Hematopoietic multipotent progenitor cell treated with erythropoietin and hydrocortisone succinate and interleukin-3 and kit ligand, for 6 days (in vitro differentiated cells): ENCODE measurements at regions not wholly inside any gene's neighbourhood (a gene's known extent, or its start where the extent isn't known, plus 50 kb on each side); places are given as distances from the start of the nearest gene placed in this dataset.
"Not testable (repeated sequence)": the region's sequence is repeated elsewhere in the genome, so short reads cannot be mapped to it uniquely, and the experiment has no call there.

Source experiments
- DNase-seq: peaks from one replicate; pipeline ENCODE4 v3.0.0-alpha.2; 2015

DNA sequence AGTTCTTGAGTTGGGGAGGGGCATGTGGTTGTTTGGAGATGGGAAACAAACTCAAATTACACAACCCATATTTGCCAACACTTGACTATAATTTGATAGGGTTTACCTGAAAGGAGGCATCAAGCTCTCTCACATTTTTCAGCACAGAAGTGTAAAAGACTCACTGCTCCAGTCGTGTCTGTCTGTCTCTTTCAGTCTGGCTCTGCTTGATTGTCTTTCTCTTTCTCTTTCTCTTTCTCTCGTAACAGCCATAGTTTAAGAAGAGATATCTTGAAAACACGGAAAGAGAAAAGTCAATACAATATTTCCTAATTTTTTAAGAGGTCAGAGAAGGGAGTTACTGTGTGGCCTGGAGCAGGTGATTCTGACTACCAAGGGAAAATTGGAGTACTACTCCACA, 413.6 kb upstream of the CXorf51A start:
- DNase-seq: no peak

DNA sequence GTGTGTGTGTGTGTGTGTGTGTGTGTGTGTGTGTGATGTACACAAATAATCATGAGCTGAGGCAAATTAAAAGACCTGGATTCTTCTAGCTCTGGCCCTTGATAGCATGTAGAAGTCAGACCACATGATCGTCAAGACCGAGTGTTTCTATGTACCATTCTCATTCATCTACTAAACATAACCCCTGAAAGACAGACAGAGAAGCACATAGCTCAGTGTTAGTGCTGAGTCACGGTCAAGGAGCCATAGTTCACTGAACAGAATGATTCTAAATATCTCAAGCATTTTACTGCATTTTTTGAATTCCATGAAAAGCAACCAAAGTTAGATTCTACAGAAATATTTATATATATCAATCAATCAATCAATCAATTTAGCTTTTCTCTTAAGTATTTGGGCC, 412.3 kb upstream of the CXorf51A start:
- DNase-seq: no peak

DNA sequence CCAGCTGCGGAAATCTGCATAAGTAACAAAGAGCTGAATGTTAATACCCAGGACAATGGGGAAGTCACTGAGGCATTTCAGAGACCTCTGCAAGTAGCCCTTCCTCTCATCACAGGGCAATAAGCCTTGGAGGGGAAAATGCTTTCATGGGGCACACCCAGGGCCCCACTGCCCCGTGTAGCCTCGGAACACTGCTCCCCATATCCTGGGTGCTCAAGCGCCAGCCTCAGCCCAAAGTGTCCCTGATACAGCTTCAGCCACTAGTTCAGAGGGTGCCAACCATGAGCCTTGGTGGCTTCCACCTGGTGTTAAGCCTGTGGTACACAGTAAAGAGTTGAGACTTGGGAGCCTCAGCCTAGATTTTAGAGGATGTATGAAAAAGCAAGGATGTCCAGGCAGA, 402.8 kb upstream of the CXorf51A start:
- DNase-seq: no peak

DNA sequence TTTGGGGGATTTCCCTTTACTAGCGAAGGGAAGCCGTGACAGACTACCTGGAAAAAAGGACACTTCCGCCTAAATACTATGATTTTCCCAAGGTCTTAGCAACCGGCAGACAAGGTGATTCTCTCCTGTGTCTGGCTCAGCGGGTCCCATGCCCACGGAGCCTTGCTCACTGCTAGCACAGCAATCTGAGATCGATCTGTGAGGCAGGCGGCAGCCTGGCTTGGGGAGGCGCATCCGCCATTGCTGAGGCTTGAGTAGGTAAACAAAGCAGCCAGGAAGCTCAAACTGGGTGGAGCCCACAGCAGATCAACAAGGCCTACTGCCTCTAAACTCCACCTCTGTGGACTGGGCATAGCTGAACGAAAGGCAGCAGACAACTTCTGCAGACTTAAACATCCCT, 385.9 kb upstream of the CXorf51A start:
- not testable (repeated sequence) for DNase-seq

DNA sequence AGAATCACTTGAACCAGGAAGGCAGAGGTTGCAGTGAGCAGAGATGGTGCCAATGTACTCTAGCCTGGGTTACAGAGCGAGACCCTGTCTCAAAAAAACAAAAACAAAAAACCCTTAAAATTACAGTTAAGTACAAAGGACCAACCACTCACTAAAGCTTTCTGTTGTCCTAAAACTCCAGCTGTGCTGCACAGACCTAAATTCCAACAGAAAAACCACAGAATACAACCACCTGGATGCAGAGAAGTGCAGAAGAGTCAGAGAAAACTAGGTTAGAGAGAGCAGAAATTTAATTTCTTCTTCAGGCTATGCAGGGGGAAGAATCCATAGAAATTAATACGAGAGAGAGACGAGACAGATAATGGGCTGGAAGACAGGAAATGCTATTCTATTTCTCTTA, 376.8 kb upstream of the CXorf51A start:
- DNase-seq: no peak

- peak; percentile 28 for DNase-seq
These were observed 368.6 kb upstream of the CXorf51A start for GRCh38 chrX:147183161-147183560.

DNA sequence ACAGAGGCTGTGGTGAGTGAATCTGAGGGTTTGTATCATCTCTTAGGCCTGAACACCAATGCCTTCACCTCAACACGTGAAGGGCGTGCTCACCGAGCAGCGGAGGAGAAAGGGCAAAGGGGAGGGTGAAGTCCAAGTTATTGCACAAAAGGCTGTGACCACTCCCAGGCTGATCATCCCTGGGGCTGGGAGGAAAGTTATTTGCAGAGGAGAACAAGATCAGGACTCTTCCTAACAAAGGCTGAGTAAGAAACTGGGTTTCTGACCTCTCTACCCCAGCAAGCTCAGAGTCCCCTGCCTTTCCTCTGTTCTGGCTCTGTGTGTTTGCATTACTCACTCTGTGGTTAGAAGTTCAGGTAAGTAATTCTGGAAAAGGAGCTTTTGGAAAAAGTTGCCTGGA, 366.3 kb upstream of the CXorf51A start:
- DNase-seq: no peak

- DNase-seq: no peak
These were observed 365.1 kb upstream of the CXorf51A start for GRCh38 chrX:147179625-147180024.

GRCh38 chrX:147174591-147174990, 360.0 kb upstream of the CXorf51A start:
- DNase-seq: no peak

DNA sequence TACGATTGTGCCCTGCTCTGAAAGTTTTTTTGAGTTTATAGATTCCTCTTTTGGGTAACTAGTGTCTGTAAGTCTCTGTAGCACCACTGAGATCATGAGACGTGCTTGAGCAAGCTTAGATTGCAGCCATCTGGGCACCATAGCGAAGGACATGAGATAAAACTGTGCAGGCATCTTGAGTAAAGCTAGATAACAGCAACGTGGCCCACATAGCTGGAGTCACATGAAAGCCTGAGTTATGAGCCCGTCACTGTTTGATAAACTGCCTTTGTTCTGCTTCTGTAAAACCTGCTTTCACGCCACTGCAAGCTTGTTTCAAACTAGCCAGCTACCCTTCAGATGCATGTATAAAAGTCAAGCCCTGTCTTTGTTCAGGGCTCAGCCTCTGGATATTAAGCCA, 359.1 kb upstream of the CXorf51A start:
- DNase-seq: peak; percentile 51

- no peak for DNase-seq
These were observed 356.4 kb upstream of the CXorf51A start for GRCh38 chrX:147170993-147171392.
